ENCODE measurements at regions not wholly inside any gene's neighbourhood (a gene's known extent, or its start where the extent isn't known, plus 50 kb on each side); places are given as distances from the start of the nearest gene placed in this dataset.

DNA sequence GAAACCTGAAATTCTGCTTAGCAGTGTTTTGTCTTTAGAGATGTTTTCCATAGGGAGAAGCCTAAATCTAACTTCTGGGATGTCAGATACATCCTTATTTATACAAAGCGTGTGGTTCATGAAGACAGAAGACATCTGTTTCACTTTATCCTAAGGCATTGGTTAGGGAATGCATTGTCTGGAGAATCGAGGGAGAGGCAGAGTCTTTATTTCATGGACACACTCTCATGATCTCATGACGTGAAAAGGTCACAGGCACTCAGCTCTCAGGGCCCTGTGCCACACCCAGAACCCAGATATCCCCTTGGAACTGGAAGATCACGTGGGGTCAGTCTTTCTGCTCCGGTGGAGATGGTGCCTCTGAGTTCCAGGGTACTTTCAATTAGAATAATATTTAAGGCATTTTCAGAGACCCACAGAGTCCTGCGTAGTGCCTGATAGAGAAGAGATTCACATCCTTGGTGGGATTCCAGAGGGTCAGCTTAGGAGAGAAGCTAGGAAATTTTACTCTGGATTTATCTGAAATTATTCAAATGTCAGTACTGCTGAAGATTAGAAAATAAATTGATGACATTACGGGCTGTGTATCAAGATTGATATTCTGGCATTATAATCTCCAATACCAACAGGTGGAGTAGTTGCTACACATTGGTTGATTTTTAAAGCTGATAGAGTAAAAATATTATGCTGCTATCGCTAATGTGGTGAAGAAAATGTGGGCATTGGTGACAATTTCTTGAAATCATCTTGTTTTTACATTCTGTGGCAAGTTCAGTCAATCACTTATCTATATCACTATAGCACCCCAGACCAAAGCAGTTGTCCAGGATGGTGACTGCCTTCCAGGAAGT is 378.3 kb downstream of the MTRR start:
- no peak for DNase-seq

DNA sequence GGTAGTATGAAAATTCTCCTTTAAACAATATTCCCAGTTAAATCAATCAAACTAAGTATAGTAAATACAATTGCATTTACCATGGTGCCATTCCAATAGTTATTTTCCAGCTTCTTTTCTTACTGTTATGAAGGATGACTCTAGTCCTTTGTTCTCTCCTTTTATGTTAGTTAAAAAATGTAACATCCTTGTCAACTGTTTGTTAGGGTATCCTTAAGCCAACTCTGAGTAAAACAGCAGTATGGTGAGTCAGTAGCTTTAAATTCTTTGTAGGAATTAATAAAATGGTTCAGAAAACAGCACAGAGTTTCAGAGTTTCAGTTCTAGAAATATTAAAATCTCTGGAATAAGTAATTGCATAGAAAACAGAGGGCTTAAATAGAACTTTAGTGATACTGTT is 384.4 kb downstream of the MTRR start:
- DNase-seq, result no peak

DNA sequence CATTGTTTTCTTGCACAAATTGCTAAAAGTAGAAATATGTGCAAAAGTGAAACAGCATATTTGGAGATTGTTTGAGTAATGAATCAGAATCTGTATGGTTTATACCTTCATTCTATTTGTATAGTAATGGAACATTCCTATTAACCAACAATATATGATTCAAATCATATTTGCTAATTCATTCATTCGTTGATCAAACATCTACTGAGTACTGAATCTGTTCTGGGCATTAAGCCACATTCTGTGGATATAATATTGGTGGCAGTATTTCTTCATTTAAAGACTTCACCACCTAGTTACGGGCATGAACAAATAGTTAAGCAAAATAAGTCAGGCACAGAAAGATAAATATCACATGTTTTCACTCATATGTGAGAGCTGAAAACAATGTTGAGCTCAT is 385.7 kb downstream of the MTRR start:
- no peak for DNase-seq

DNA sequence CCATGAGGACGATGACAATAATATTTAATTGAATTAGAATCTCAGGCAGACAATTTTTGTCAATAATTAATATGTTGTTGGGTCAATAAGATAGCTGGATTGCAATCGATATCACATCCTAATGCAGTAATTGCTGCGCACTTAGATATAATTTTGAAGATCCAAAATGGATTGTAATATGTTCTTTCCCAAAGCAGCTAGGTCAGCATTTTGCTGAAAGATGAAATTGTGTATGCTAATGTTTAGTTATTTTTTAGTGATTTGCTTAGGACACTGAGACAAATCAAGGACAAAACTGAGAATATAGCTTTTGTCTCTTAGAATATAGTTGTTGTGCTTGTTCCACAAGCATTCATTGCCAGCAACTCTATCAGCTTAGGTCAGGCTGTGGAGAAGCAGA is 389.9 kb downstream of the MTRR start:
- DNase-seq, result no peak

DNA sequence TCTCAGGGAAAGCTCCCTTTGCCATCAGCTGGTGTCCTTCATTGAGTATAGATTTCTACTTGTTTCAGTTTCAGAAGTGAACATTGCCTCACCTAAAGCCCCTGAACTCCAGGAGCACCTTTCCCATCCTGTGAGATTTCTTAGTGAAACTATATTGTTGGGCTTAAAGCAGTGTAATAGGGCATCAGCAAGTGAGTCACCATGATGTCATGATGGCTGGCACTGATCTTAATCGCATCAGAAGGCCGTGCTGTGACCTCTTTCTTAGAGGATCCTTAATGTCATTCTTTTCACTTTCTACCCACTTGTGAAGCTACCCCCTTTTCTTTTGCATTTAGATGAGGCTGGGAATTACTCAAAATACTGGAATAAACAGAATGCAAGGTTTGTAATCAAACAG is 401.3 kb downstream of the MTRR start:
- no peak for DNase-seq

DNA sequence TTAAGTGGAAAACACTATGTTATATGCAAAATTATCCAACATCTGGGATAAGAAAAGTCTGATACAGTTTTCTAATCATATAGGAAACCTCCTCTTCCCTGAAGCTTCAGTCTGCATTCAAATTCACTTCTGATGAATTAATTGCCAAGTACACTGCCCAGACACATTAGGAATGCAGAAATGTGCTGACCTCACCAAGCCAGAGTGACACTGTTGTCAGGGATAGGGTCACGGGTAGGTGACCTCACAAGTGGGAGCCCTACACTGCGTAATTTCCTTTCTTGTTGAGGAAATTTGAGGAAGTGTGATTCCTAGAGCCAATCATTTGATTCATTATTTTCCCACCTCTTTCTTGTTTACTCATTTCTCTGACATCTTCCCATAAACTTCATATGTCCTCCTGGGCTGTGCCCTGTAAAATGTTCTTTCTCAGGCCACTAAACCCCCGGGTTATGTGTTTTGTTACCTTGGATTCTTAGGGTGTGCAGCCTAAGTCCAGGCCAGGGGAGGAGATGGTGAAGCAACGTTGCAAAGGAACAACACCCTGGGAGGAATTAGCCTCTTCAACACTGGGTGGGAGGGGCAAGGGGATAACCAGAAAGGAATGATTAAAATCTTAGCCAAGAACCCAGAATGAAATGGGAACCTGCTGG is 411.9 kb downstream of the MTRR start:
- no peak for DNase-seq

DNA sequence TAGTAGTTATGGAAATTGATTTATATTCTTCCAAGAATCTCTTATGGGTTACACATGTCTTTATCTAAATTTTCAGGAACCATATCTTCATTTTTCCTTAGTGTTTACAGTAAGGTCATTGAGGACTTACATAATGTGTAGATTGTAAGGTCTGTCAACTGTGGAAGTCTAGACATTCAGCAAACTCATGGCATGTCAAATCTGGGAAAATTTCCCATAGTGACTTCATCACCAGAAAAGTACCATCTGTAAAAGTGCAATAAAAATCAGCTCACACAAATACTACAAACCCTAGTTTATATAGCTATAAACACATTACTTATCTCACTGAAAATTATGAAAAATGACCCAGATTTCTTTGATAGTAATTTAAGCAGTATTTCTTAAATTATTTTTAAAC is 419.4 kb downstream of the MTRR start:
- no peak for DNase-seq

DNA sequence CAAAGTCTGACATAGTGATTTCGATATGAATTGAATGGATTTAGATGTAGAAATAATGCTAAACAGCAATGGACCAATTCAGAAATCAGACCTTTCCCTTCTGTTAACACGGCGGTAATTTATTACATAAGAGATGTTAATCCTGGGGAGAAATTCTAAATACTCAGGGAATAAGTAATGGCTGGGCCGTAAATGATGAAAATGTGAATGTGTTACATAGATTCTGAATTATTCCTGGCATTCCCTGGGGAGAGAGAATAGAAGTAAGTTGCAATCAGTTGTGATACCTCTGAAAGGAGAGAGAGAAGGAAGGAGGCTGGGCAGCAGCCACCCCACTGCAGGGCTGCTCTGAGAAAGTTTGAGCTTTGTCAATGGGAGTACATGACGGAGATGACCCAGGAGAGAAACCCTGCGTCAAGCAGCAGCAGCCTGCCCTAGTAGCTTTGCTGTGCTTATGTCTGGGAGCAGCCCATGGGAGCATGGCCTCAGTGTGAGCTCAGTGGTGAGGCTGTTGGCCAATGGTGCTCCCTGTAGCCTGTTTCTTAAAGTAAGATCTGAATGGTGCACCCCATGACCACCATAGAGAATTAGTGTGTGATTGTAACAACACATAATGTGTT is 420.1 kb downstream of the MTRR start:
- no peak for DNase-seq

DNA sequence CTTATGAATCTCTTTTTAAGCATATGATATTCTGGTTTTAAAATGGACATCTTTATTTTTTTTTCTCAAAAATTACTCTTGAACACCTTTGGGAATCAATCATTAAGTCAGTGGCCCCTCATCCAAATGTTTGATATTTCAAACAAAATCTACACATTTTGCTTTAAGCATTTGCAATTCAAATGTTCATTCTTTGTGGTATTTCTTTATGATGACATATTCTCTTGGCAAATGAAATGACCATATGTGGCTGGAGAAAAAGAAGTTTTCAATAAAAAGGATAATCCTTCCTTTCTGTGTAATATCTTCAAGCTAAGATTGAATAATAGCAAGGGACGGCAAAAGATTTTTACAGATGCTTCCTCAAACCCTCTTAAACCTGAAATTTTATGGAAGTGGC is 420.8 kb downstream of the MTRR start:
- no peak for DNase-seq

DNA sequence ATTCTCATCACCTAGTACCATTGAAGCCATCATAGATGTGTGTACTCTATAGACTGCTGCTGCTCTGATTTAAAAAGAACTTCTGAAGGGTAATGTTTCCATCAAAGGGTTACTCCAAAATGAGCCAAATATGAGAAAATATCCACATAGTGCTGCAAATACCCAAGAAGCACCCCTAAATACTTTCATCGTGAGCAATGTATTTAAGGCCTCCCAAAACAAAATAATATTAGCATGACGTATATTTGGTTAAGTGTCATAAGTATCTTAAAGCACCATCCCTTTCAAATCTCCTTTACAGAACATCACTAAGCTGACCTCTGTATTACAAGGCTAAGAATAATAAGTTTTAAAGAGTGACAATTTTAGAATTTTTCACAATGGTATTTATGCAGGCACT is 421.8 kb downstream of the MTRR start:
- DNase-seq, result no peak

DNA sequence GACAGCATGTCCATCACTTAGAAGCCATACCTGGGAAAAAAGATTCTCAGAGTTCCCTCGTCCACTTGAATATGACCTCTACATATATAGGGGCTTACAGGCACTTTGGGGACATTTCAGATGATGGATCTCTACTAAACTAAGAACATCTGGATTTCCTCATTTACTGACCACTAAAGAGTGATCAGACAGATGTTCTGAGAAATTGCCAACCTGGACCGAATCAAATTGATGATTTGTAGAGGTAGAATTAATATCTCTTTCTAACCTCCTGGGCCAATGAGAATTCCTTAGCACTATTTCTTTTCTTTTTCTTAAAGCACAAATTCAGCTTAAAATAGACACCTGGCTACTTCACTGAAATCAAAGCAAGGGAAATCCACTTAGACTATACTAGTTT is 422.7 kb downstream of the MTRR start:
- no peak for DNase-seq

DNA sequence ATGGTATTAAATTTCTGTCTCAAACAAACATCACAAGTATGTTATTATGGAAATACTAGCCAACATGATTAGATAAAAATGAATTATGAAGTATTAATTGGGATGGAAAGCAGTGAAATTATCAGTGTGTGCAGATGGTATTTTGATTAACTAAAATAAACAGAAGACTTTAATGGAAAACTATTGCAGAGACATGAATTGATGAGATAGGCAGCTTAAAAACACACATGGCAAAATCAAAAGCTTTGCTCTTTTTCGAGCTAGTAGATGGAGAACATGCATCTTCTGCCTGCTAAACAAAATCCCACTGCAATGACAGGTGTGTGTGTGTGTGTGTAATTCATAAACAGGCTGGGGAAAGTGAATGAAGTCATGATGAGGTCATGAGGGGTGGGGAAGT is 426.2 kb downstream of the MTRR start:
- no peak for DNase-seq

DNA sequence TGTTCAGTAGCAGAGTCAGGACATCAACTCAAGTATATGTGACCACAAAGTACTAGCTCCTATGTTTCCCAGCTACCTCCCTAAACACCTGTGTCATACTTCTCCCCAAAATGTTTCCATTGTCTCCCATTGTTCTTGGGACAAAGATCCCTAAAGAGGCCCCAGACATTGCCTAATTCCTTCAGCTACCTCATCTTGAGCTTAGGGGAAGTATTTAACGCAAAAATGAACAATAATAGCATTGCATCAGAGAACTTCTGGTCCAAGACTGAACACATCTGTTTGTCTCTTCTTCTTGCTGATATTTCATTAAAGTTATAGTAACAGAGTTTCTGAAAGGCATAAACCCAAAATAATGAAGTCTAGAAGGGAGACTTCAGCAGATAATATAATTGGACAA is 430.8 kb downstream of the MTRR start:
- no peak for DNase-seq

DNA sequence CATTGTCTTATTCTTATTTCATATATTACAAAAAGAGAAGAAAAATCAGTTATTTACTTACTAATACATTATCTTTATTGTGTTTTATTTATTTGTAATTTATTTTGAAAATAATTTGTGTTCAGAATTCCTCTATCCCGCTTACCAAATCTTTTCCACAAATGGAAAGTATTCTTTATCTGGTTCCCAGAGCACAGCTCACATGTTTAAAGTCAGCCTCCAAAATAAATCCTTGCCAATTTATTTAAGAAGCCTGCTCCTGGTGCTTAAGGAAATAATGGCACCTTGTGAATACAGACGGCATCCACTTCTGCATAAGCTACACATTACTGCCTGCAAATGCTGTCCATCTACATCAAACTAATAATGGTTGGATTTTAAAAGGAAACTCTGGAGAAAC is 435.4 kb downstream of the MTRR start:
- DNase-seq, result no peak

DNA sequence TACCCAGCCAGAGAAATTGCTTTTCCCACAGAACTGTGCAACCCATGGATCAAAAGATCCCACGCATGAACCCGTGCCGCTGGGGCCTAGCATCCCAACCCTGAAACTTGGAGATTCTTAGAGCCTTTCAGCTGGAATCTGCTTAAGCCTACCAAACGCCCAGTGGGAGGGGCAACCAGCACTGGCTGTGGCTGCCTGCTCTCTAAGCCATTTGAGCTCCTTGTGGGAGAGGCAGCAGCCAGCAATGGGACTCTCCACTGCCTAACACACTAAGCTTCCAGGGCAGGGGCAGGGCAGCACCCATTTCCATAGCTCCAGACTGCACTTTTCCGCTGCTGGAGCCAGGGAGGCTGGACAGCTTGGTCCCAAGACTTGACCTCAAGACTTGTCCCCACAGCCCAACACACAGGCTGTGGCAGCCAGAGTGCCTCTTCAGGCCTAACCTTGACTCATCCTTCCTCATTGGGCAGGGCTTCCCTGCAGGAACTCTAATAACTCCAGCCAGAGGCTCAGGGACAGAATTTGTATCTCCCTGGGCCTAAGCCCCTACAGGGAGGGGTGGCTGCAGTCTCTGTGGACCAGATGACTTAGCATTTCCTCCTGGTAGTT is 437.4 kb downstream of the MTRR start:
- no peak for DNase-seq

DNA sequence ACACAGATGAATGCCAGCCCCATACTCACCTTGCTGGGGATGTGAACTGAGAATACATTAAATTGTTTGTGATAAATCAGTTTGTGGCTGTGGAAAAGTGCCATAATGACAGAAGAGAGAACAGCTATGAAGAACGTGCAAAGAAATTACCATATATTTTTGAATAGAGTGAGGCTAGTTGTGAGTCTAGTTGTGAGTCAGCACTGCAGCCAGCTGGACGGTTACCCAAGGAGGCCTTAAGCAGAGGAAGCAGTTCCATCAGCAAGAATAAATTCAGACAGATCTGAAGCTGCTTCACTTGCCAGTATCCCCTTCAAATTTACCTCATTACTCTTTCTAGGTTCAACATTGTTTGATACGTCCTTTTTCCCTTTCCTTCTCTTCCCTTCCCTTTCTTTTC is 446.0 kb downstream of the MTRR start:
- no peak for DNase-seq

DNA sequence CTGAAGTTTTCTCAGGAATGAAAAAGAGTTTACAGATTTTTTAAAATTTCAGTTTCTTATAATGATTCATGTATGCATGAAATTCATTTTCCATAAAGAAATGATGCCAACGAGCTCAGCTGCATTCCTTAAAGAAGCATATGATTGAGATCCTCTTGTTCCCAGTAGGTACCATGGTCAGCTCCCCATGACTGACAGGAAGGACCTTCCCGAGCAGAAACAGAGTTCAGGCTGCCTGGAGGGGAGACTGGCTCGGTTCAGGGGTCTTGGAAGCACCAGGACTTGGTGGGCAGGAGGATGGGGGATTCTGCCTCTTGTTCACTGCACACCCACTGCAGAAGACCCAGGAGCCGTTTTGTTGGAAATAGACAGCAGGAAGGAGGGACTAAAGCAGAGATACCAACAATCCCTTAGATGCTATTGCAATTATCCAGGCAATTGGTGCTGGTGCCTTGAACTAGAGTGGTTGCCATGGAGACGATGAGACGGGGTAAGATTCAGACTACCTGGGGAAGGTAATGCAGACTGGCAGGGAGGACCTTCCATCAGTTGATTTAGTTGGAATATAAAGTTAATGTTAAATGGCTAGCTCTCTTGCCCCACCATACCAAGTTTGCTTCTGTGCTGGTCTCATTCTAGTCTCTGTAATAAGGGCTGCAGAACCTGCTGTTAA is 447.8 kb downstream of the MTRR start:
- DNase-seq, result no peak

DNA sequence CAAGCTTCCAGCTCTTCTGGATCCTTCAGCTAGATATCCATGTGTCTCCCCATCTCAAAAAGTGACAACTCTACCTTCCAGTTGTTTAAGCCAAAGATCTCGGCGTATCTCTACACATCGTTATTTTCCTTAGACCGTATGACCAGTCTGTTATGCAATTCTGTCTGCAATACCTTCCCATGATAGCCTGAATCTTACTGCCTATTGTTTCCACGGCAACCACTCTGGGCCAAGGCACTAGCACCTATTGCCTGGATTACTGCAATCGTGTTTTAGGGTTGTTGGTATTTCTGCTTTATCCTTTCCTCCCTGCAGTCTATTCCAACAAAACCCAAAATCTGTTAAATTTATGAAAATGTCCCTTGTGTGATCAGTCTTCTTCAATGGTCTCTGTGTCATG is 448.4 kb downstream of the MTRR start:
- no peak for DNase-seq

DNA sequence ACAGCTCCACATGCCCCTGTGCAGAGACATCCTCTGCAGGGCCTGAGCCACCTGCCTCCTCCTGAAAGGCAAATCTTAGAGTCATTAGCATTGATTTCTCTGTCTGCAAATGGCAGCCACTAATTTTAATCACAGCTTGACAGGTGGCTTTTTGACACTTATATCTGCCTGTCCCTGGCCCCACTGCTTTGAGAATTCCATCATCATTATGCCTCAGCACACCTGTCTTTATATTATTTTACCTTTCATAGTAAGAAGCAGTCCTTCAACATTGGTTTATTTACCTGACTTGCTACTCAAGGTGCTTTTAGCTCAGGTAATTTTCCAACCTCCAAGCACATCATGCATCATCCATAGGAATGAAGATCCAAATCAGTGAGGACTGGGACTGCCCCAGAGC is 451.3 kb downstream of the MTRR start:
- no peak for DNase-seq

DNA sequence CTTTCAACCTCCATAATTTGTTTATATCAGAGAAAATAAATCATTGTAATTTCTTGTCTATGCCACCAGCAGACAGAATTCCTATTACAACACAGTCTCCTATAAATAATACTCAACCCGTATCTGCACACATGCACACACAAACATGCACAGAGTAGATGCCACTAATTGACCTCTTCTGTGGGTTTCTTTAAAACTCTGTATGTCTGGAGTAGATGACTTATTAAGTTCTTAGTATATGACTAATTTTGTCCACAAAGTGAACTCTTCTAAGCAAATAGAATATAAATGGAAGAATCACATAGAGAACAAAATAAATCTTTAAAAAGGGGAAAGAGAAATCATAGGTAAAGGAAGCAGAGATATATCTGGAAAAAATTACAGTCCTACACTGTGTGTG is 452.3 kb downstream of the MTRR start:
- DNase-seq, result no peak

DNA sequence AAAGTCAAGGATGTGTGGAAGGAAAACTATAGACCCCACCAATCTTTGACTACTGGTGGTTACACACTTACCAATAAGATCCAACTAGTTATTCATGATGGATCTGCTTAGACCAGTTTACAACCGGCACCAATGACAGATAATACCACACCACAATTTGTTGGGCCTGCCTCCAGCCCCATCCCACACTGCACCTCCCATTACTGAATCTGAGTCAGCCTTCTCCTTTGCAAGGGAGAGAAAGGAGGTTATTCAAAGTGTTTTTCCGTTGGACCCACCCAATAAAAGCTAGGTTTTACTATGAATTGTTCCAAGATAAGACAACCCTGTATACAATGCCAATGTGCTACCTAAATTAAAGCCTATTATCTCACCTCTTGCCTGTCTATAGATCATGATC is 453.5 kb downstream of the MTRR start:
- no peak for DNase-seq

DNA sequence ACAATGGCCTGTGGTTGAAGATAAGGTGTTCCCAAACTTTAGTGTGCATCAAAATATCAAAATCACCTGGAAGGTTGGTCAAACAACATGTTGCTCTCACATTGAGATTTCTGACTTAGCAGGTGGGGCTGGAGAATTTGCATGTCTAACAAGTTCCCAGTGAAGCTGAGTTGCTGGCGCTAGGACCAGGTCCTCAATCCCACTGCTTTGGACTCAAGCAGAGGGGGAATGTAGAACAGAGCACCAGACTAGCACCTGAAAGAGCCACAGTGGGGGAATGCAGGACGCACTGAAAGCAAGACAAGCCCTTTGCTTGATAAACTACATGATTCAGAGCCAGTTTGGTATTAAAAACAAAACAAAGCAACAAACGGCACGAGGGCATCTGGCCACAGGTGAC is 458.1 kb downstream of the MTRR start:
- no peak for DNase-seq

DNA sequence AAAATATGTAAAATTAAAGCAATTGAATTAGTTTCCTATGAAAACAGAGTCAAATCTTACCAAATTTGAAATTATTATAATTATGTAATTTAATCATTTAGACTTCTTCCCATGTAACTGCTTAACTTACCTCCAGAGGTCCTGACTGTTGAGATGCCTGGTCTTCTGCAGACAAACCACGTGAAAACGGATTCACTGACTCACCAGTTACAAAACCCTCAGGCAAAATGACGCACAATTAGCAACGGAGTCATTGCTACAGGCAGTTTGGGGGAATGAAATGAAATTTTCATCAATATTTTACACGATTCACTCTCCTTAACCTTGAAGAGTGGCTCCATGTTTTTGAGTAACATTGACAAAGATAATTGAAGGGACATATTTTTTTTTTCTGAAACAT is 460.8 kb downstream of the MTRR start:
- DNase-seq, result no peak

Data from CD4-positive, alpha-beta T cell treated with Interleukin-4 for 4 hours (primary cell).